ENCODE measurements at regions not wholly inside any gene's neighbourhood (a gene's known extent, or its start where the extent isn't known, plus 50 kb on each side); places are given as distances from the start of the nearest gene placed in this dataset.

DNA sequence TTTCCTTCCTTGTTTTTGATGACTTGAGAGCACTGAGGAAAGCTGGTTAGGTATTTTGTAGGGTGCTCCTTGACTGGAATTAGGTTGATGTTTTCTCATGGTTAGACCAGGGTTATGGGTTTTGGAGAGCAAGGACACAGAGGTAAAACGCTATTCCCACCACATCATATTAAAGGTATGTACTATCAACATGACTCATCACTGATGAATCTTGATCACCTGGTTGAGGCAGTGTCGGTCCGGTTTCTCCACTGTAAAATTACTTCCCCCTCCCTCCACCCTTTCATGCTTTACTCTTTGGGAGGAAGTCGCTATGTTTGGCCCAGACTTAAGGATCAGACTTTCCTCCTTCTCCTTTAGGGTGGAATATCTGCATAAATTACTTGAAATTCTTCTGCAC lies 201.6 kb downstream of the EDEM1 start:
- Histone ChIP-seq H3K27ac (ENCODE audit: low read depth, low read length) (no peak overlapping the region), H3K27me3 (ENCODE audit: control insufficient read depth, insufficient read depth, low read length) (no peaks in the 10 kb centered on the region), H3K9me3 (ENCODE audit: control insufficient read depth, insufficient read depth, low read length) (no peaks in the 10 kb centered on the region), H3K4me3 (ENCODE audit: low read depth, low read length) (no peak overlapping the region), H3K36me3 (ENCODE audit: control insufficient read depth, insufficient read depth, low read length) (no peaks in the 10 kb centered on the region), H3K9ac (ENCODE audit: low read depth, low read length) (no peak overlapping the region), H3K4me1 (ENCODE audit: control insufficient read depth, insufficient read depth, low read length) (no peaks in the 10 kb centered on the region)

DNA sequence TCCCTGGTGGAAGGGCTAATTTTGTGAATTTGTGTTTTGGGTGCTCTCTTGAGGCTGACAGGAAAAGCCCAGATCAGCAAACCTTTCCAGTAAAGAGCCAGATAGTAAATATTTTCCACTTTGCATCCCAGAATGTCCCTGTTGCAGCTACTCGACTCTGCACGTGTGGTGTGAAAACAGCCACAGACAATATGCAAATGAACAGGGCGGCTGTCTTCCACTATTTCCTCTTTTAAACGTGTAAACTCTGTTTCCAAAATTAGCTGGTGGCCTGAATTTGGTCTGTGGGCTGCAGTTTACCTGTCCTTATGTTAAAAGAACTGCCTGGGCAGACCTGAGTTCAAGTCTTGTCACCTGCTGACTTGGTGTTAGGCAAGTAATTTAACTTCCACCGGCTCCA lies 202.7 kb downstream of the EDEM1 start:
- Histone ChIP-seq H3K27me3 (ENCODE audit: control insufficient read depth, insufficient read depth, low read length) (no peaks in the 10 kb centered on the region), H3K9me3 (ENCODE audit: control insufficient read depth, insufficient read depth, low read length) (no peaks in the 10 kb centered on the region), H3K4me1 (ENCODE audit: control insufficient read depth, insufficient read depth, low read length) (no peaks in the 10 kb centered on the region), H3K27ac (ENCODE audit: low read depth, low read length) (no peak overlapping the region), H3K9ac (ENCODE audit: low read depth, low read length) (no peak overlapping the region), H3K36me3 (ENCODE audit: control insufficient read depth, insufficient read depth, low read length) (no peaks in the 10 kb centered on the region), H3K4me3 (ENCODE audit: low read depth, low read length) (no peak overlapping the region)

- H3K4me1 ChIP-seq (ENCODE audit: control insufficient read depth, insufficient read depth, low read length), result no peaks in the 10 kb centered on the region
- H3K9me3 ChIP-seq (ENCODE audit: control insufficient read depth, insufficient read depth, low read length), result no peaks in the 10 kb centered on the region
- no peak overlapping the region for H3K27ac ChIP-seq (ENCODE audit: low read depth, low read length)
- H3K27me3 ChIP-seq (ENCODE audit: control insufficient read depth, insufficient read depth, low read length), result no peaks in the 10 kb centered on the region
- H3K36me3 ChIP-seq (ENCODE audit: control insufficient read depth, insufficient read depth, low read length), result no peaks in the 10 kb centered on the region
- no peak overlapping the region for H3K4me3 ChIP-seq (ENCODE audit: low read depth, low read length)
- no peak overlapping the region for H3K9ac ChIP-seq (ENCODE audit: low read depth, low read length)
Observed at GRCh38 chr3:5390936-5391625, 203.6 kb downstream of the EDEM1 start.

DNA sequence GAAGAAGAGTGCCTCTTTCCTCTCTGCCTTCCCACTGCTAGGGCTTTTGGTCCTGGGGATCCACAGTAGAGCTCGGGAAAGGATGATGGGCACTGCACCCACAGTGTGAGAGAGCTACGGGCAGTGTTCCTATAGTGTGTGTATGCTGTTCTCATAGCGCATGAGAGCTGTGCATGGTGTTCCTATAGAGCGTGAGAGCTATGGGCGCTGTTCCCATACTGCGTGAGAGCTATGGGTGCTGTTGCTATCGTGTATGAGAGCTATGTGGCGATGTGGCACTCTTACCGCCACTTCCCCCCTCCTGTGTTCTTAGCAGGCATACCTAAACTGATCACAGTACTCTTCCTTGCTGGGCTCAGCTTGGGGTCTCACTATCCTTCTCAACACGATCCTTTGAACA lies 213.5 kb downstream of the EDEM1 start:
- no peaks in the 10 kb centered on the region for H3K36me3 ChIP-seq (ENCODE audit: control insufficient read depth, insufficient read depth, low read length)
- no peaks in the 10 kb centered on the region for H3K9me3 ChIP-seq (ENCODE audit: control insufficient read depth, insufficient read depth, low read length)
- H3K9ac ChIP-seq (ENCODE audit: low read depth, low read length), result no peak overlapping the region
- H3K27me3 ChIP-seq (ENCODE audit: control insufficient read depth, insufficient read depth, low read length), result no peaks in the 10 kb centered on the region
- H3K4me3 ChIP-seq (ENCODE audit: low read depth, low read length), result no peak overlapping the region
- no peak overlapping the region for H3K27ac ChIP-seq (ENCODE audit: low read depth, low read length)
- no peaks in the 10 kb centered on the region for H3K4me1 ChIP-seq (ENCODE audit: control insufficient read depth, insufficient read depth, low read length)

DNA sequence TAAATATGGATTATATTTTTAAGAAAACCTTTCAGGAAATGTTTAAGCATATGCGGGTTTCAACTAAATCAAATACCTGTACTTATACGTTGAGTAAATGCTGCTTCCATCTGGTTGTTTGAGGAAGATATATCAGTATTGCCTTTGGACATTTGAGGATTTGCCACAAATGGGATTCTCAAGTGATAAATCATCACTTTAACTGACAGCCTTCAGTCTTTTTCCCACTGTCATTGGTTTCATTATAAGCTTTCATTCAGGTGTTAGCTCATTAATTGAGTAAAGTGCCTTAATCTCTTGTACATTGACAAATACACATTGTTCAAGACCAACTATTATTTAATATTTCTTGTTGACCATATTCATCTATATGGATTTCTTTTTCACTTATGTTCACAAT lies 217.2 kb downstream of the EDEM1 start:
- Histone ChIP-seq H3K4me3 (ENCODE audit: low read depth, low read length) (no peak overlapping the region), H3K9me3 (ENCODE audit: control insufficient read depth, insufficient read depth, low read length) (no peaks in the 10 kb centered on the region)

GRCh38 chr3:5411786-5412185 lies 224.3 kb downstream of the EDEM1 start:
- H3K36me3 ChIP-seq (ENCODE audit: control insufficient read depth, insufficient read depth, low read length), result no peaks in the 10 kb centered on the region
- H3K27me3 ChIP-seq (ENCODE audit: control insufficient read depth, insufficient read depth, low read length), result no peaks in the 10 kb centered on the region
- H3K9ac ChIP-seq (ENCODE audit: low read depth, low read length), result no peak overlapping the region
- H3K4me1 ChIP-seq (ENCODE audit: control insufficient read depth, insufficient read depth, low read length), result no peaks in the 10 kb centered on the region
- H3K9me3 ChIP-seq (ENCODE audit: control insufficient read depth, insufficient read depth, low read length), result no peaks in the 10 kb centered on the region; the same call in 1 of the 2 replicates
- no peak overlapping the region for H3K27ac ChIP-seq (ENCODE audit: low read depth, low read length)
- H3K4me3 ChIP-seq (ENCODE audit: low read depth, low read length), result no peak overlapping the region

More for the DNA sequence above, 217.2 kb downstream of the EDEM1 start:
- Histone ChIP-seq H3K9ac (ENCODE audit: low read depth, low read length) (no peak overlapping the region), H3K27me3 (ENCODE audit: control insufficient read depth, insufficient read depth, low read length) (no peaks in the 10 kb centered on the region), H3K4me1 (ENCODE audit: control insufficient read depth, insufficient read depth, low read length) (no peaks in the 10 kb centered on the region), H3K27ac (ENCODE audit: low read depth, low read length) (no peak overlapping the region), H3K36me3 (ENCODE audit: control insufficient read depth, insufficient read depth, low read length) (no peaks in the 10 kb centered on the region)

DNA sequence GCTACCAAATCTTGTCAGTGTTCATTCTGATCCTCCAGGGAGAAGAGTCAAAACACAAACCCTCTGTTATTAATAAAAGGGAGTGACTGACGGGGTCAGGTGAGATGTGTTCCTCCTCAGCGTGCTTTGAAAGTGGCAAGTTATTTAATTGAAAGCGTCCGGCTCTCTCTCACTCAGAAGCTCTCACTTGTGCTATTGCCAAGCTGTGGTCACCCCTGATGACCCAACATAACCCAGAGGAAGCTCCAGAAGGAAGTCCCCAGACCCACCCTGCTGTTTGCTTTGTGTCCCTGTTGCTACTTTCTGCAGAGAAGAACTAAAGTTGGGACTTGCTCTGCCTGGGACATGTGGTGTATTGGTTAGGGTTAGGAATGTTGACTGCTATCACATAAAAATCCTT lies 235.6 kb downstream of the EDEM1 start:
- Histone ChIP-seq H3K27ac (ENCODE audit: low read depth, low read length) (no peak overlapping the region), H3K4me1 (ENCODE audit: control insufficient read depth, insufficient read depth, low read length) (no peaks in the 10 kb centered on the region), H3K36me3 (ENCODE audit: control insufficient read depth, insufficient read depth, low read length) (no peaks in the 10 kb centered on the region), H3K4me3 (ENCODE audit: low read depth, low read length) (no peak overlapping the region), H3K9ac (ENCODE audit: low read depth, low read length) (no peak overlapping the region), H3K27me3 (ENCODE audit: control insufficient read depth, insufficient read depth, low read length) (no peaks in the 10 kb centered on the region), H3K9me3 (ENCODE audit: control insufficient read depth, insufficient read depth, low read length) (no peaks in the 10 kb centered on the region)

DNA sequence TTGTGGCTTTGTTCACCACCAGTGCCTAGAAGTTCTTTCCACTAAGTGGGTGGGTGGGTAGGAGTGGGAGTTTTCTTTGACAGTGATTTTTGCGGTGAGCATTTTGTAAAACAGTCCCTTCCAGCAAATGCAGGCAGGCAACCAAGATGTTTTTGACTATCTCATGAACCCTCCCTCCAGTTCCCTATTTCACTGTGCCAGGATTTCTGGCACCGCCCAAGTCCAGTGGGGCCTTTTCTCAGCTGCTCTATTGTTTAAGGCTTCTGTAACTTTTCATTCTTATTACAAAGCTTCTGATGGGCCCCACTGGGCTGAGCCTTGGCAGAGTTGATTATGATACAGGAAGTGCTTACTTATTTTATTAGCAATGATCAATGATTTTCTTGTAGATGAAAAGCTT lies 236.0 kb downstream of the EDEM1 start:
- no peaks in the 10 kb centered on the region for H3K27me3 ChIP-seq (ENCODE audit: control insufficient read depth, insufficient read depth, low read length)
- no peak overlapping the region for H3K9ac ChIP-seq (ENCODE audit: low read depth, low read length)
- H3K4me1 ChIP-seq (ENCODE audit: control insufficient read depth, insufficient read depth, low read length), result no peaks in the 10 kb centered on the region
- no peaks in the 10 kb centered on the region for H3K9me3 ChIP-seq (ENCODE audit: control insufficient read depth, insufficient read depth, low read length)
- H3K36me3 ChIP-seq (ENCODE audit: control insufficient read depth, insufficient read depth, low read length), result no peaks in the 10 kb centered on the region
- H3K4me3 ChIP-seq (ENCODE audit: low read depth, low read length), result no peak overlapping the region
- no peak overlapping the region for H3K27ac ChIP-seq (ENCODE audit: low read depth, low read length)

GRCh38 chr3:5425371-5425770 lies 237.9 kb downstream of the EDEM1 start:
- Histone ChIP-seq H3K4me1 (ENCODE audit: control insufficient read depth, insufficient read depth, low read length) (no peaks in the 10 kb centered on the region), H3K27ac (ENCODE audit: low read depth, low read length) (no peak overlapping the region), H3K9ac (ENCODE audit: low read depth, low read length) (no peak overlapping the region), H3K4me3 (ENCODE audit: low read depth, low read length) (no peak overlapping the region), H3K36me3 (ENCODE audit: control insufficient read depth, insufficient read depth, low read length) (no peaks in the 10 kb centered on the region), H3K9me3 (ENCODE audit: control insufficient read depth, insufficient read depth, low read length) (no peaks in the 10 kb centered on the region), H3K27me3 (ENCODE audit: control insufficient read depth, insufficient read depth, low read length) (no peaks in the 10 kb centered on the region)

DNA sequence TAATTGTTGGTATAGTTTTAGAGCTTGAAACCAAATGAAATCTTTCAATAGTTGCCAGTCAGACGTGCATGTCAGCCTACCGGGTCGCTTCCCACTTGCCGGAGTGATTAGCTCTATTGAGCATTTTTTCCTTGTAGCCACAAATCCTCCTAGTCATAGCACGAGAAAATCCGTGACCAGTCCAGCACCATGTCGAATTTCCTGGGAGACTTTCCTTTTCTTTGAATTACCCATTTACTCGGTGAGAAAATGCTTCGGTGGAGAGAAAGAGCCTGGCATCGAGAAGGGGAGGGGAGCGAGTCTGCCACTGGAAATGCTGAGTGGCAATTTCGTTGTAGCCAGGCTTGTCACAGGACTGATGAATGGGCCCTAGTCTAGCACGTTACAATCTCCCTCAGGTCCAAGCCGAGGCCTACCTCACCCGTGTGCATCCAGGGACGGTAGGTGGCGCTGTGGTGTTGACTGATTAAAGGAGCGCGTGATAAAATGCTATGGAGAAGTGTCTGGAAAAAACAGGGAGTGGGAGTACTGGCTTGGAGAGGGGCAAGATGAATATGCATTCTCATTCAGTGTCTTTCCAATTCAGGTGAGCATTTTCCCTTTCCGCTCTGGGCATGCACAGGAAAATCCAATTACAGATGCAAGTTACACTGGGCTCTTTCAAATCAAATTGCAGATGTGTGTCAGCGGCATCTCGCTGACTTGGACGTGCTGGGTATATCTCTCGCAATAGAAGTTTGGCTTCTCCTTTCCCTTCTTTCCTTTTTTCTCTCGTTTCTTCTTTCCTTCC lies 238.8 kb downstream of the EDEM1 start:
- Histone ChIP-seq H3K27ac (ENCODE audit: low read depth, low read length) (no peak overlapping the region), H3K9me3 (ENCODE audit: control insufficient read depth, insufficient read depth, low read length) (no peaks in the 10 kb centered on the region), H3K27me3 (ENCODE audit: control insufficient read depth, insufficient read depth, low read length) (no peaks in the 10 kb centered on the region), H3K36me3 (ENCODE audit: control insufficient read depth, insufficient read depth, low read length) (no peaks in the 10 kb centered on the region), H3K9ac (ENCODE audit: low read depth, low read length) (no peak overlapping the region), H3K4me3 (ENCODE audit: low read depth, low read length) (no peak overlapping the region), H3K4me1 (ENCODE audit: control insufficient read depth, insufficient read depth, low read length) (no peaks in the 10 kb centered on the region)

GRCh38 chr3:5427021-5427420 lies 239.5 kb downstream of the EDEM1 start:
- no peaks in the 10 kb centered on the region for H3K27me3 ChIP-seq (ENCODE audit: control insufficient read depth, insufficient read depth, low read length)
- H3K36me3 ChIP-seq (ENCODE audit: control insufficient read depth, insufficient read depth, low read length), result no peaks in the 10 kb centered on the region
- no peak overlapping the region for H3K4me3 ChIP-seq (ENCODE audit: low read depth, low read length)
- H3K9ac ChIP-seq (ENCODE audit: low read depth, low read length), result no peak overlapping the region
- H3K4me1 ChIP-seq (ENCODE audit: control insufficient read depth, insufficient read depth, low read length), result no peaks in the 10 kb centered on the region
- no peak overlapping the region for H3K27ac ChIP-seq (ENCODE audit: low read depth, low read length)
- no peaks in the 10 kb centered on the region for H3K9me3 ChIP-seq (ENCODE audit: control insufficient read depth, insufficient read depth, low read length)

Measured in HUES48 (cell line).